Pancreas (tissue), 10 donors: ENCODE measurements at regions not wholly inside any gene's neighbourhood (a gene's known extent, or its start where the extent isn't known, plus 50 kb on each side); places are given as distances from the start of the nearest gene placed in this dataset.

Experiments used
- ATAC-seq, 4 donors: fragments of 200-7000 bp; cut with Tn5 transposase; one replicate each; pipeline versions ENCODE4 v1.8.0 to v1.9.1; 2020; ENCODE audit warnings: mild to moderate bottlenecking in 4 of 4, moderate library complexity in 4 of 4
- DNase-seq, 6 donors: peaks; one replicate each; pipeline ENCODE4 v3.0.0-alpha.2; 2020
- FAIRE-seq: peaks from 2 replicates; lab custom pipeline; 2012; peaks lifted over from hg19 to GRCh38; lab: Jason Lieb, UNC
- H3K27ac ChIP-seq, 4 donors: fragments of 200-600 bp; sonication (generic); 1 replicate in 3 of 4; 2 replicates in 1 of 4; pipeline versions ENCODE4 v1.5.0 to v1.8.0; 2020
- H3K27me3 ChIP-seq, 4 donors: fragments of 200-600 bp; one replicate each; pipeline ENCODE4 v1.8.0; 2021
- H3K36me3 ChIP-seq, 3 donors: fragments of 200-600 bp; sonication (generic) in 1 of 3; one replicate each; pipeline versions ENCODE4 v1.5.0 to v1.8.0; 2020 to 2021
- H3K4me1 ChIP-seq, 3 donors: fragments of 200-600 bp; one replicate each; pipeline ENCODE4 v1.8.0; 2021
- H3K4me3 ChIP-seq, 4 donors: fragments of 200-600 bp; sonication (generic) in 2 of 4; one replicate each; pipeline versions ENCODE4 v1.5.0 to v1.8.0; 2020 to 2021
- H3K9me3 ChIP-seq, 4 donors: fragments of 200-600 bp; one replicate each; pipeline ENCODE4 v1.8.0; 2021
- CTCF ChIP-seq, 4 donors: fragments of 200-600 bp; sonication (generic) in 3 of 4; IDR thresholded peaks; one replicate each; pipeline versions ENCODE4 v1.5.0 to v1.8.0; 2021; ENCODE audit warnings: antibody characterized with exemption in 4 of 4
- WGBS, 2 donors: extraction: QIAGEN DNeasy Blood & Tissue Kit; methylation state at CpG; one replicate each; pipeline ENCODE4 v1.1.7; 2013; 5-methylcytosine and 5-hydroxymethylcytosine counted together
- intact Hi-C, 3 donors: fragments of 100-400 bp; cut with DNase I; formaldehyde crosslinking; loops; one replicate each; pipeline versions ENCODE4 v1.11.1 to v1.14.2; 2022
- donor health status: healthy with polysubstance abuse.
- donor health status: DM: no; HTN: no; CAD: no; lungs with moderate emphysema.
- donor health status: DM: no; HTN: no; CAD: no.
- donor health status: control.
- donor health status: control.
- donor health status: Bipolar disorder and iron deficiency.
- donor health status: DM: yes; HTN: yes; CAD: no.
- donor health status: DM: no; HTN: no; CAD: no.
- donor health status: DM: no; HTN: no; CAD: no.
- donor health status: DM: yes; HTN: yes; CAD: no.

GRCh38 chr2:104561251-104561650 is 292.7 kb upstream of the POU3F3 start:
- H3K27ac ChIP-seq: no peak overlapping the region
- WGBS, 2 donors: 56 to 63% methylated on average over 8 of the region's 8 CpGs
- no peaks in the 10 kb centered on the region for H3K27me3 ChIP-seq
- H3K4me1 ChIP-seq: no peaks in the 10 kb centered on the region
- no peak for TF ChIP-seq CTCF (IDR thresholded peaks at IDR 0.05)
- H3K9me3 ChIP-seq: no peaks in the 10 kb centered on the region
- H3K4me3 ChIP-seq: no peak overlapping the region
- no peak for DNase-seq
- FAIRE-seq: no peak
- no peak for ATAC-seq
- intact Hi-C loops: no loop called here
- H3K36me3 ChIP-seq: no peaks in the 10 kb centered on the region

- TF ChIP-seq CTCF (IDR thresholded peaks at IDR 0.05): no peak
- FAIRE-seq (no peak), DNase-seq (no peak), ATAC-seq (no peak)
- intact Hi-C loops: no loop called here
- 42 to 64% methylated on average over 3 of the region's 3 CpGs for whole genome bisulfite sequencing, 2 donors
- Histone ChIP-seq H3K27me3 (no peaks in the 10 kb centered on the region), H3K9me3 (no peaks in the 10 kb centered on the region), H3K36me3 (no peaks in the 10 kb centered on the region), H3K4me3 (no peak overlapping the region), H3K27ac (no peak overlapping the region), H3K4me1 (no peaks in the 10 kb centered on the region)
These were observed 291.4 kb upstream of the POU3F3 start for GRCh38 chr2:104562537-104562936.

GRCh38 chr2:104563398-104563996 is 290.4 kb upstream of the POU3F3 start:
- ATAC-seq: peak; percentile 79 to 94 (median 90)

DNA sequence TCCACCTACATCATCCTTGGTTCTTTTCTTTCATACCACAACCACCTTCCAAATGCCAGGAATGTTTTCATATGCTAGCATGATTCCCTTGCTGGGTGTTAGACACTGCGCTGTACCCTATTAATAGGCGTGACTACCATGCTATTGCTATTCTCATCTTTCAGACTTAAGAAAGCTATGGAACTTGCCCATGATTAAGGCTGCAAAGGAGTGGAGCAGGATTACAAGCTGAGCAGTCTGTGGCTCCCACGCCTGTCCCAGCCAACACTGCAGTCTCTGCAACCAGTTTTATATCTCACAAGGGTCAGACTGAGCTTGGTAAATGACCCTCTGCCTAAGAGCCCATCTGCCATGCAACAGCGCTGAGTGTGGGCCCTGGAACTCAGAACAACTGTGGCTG is 285.7 kb upstream of the POU3F3 start:
- no peak for FAIRE-seq

More at GRCh38 chr2:104563398-104563996, 290.4 kb upstream of the POU3F3 start:
- intact Hi-C loops: no loop called here
- DNase-seq (peak in 4 of 6 donors; percentile 28 to 52 (median 44)), FAIRE-seq (no peak)
- no peaks in the 10 kb centered on the region for H3K27me3 ChIP-seq
- no peak overlapping the region for H3K27ac ChIP-seq
- no peaks in the 10 kb centered on the region for H3K36me3 ChIP-seq
- 48 to 50% methylated on average over 8 of the region's 8 CpGs for WGBS, 2 donors
- no peaks in the 10 kb centered on the region for H3K9me3 ChIP-seq
- TF ChIP-seq CTCF (IDR thresholded peaks at IDR 0.05): no peak
- no peak overlapping the region for H3K4me3 ChIP-seq
- H3K4me1 ChIP-seq: no peaks in the 10 kb centered on the region

More for the DNA sequence above, 285.7 kb upstream of the POU3F3 start:
- H3K27ac ChIP-seq: no peak overlapping the region
- TF ChIP-seq CTCF (IDR thresholded peaks at IDR 0.05): no peak
- 89 to 93% methylated on average over 4 of the region's 4 CpGs for WGBS, 2 donors
- no peaks in the 10 kb centered on the region for H3K36me3 ChIP-seq
- no peaks in the 10 kb centered on the region for H3K4me1 ChIP-seq
- intact Hi-C loops: no loop called here
- DNase-seq (no peak), ATAC-seq (no peak)
- H3K4me3 ChIP-seq: no peak overlapping the region
- H3K9me3 ChIP-seq: no peaks in the 10 kb centered on the region
- no peaks in the 10 kb centered on the region for H3K27me3 ChIP-seq
